NOMO-1 (cell line): ENCODE measurements at regions not wholly inside any gene's neighbourhood (a gene's known extent, or its start where the extent isn't known, plus 50 kb on each side); places are given as distances from the start of the nearest gene placed in this dataset.
"Not testable (repeated sequence)": the region's sequence is repeated elsewhere in the genome, so short reads cannot be mapped to it uniquely, and the experiment has no call there.

Source experiments
- DNase-seq, 2 experiments: peaks; one replicate each; lab custom pipeline; 2025; ENCODE audit not compliant: unreplicated experiment in 2 of 2; lab: John Stamatoyannopoulos, UW

DNA sequence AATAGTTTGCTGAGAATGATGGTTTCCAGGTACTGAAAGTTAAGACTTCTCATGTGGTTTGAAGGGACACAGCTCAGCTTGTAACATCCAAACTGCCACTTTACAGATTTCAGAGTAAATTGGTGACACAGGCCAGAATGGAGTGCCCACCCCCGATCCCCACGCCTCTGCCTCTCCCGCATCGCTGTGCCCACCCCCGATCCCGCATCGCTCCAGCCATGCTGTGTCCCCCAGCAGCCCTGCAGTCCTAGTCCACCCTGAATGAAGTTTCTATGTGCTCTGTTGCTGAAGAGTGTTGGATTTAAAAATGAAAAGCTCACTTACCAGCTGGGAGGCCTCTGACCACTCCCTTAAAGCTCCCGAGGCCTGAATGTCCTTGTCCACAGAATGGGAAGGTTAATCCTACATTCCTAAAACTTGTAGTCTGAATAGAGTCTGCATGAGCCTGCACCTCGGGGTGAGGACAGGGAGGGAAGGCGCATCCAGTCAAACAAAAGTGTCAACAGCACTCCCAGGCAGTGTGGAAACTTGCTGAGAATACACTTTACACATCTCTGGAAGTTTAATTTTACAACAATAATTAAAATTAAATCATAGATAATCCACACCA is 176.4 kb upstream of the ID2 start:
- DNase-seq: no peak

DNA sequence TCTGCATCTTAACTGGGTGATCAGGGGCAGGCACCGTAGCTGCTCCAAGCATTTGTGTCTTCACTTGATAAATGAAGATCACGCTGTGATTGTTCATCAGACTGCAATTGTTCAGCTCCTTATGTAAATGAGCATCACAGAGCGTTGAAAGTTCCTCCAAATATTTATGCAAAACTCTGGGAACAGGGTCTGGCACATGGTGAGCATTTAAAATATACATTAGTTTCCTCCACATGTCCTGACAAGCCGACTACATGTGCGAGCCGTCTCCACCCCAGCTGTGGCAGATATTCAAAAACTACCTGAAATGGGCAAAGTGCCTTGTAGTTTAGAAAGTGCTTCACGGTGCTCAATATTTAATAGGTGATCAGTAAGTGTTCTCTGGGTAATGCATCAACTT is 175.1 kb upstream of the ID2 start:
- no peak for DNase-seq

DNA sequence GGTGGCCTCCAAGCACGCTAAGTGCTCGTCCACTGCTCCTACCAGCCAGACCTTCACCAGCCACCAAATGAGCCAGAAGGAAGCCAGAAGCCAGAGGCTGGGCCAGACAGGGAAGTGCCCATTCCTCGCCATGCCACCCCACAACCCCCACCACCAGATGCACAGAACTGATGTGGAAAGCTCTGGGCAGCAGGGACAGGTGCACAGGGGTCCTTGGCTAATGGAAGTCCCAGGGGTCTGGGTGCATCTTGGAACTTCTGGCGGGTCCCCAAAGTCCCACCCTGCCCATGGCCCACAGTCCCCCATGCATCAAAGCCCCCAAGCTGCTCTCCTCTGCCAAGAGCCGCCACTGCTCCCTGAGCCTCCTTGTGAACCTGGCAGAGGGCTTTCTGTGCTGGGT is 173.1 kb upstream of the ID2 start:
- DNase-seq: no peak

DNA sequence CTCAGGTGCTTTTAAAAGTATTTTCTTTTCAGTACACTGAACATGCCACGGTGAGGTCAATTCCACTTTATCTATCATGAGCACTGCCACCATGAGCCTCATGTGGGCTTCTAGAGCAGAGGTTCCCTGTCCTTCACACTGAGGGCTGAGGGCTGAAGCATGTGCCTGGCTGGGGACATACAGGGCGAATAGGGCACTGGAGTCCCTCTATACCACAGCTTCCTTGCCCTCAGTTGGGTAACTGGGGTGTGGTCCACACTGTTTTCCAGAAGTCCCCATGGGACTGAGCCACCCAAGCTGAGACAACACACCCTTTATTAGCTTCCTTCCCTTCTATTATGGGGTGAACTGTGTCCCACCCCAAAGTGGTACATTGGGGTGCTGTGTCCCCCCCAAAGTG is 172.2 kb upstream of the ID2 start:
- no peak for DNase-seq

DNA sequence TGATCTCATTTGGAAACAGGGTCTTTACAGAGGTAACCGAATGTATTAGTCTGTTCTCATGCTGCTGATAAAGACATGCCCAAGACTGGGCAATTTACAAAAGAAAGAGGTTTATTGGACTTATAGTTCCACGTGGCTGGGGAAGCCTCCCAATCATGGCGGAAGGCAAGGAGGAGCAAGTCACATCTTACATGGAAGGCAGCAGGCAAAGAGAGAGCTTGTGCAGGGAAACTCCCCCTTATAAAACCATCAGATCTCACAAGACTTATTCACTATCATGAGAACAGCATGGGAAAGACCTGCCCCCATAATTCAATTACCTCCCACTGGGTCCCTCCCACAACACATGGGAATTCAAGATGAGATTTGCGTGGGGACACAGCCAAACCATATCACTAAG is 171.8 kb upstream of the ID2 start:
- DNase-seq: not testable (repeated sequence)

DNA sequence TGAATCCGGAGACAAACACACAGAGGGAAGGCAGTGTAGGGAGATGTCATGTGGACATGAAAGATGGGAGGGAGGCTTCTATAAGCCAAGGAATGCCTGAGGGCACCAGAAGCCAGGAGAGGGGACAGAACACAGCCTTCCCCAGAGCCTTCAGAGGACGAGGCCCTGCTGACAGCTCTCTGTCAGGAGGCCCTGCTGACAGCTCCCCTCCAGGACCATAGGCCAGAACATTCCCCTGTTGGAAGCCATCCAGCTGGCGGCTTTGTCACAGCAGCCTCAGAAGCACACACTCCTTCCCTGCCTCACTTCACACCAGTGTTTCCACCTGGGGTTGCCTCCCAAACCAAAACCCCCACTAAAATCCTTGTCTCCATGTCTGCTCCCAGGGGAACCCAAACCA is 171.3 kb upstream of the ID2 start:
- DNase-seq: no peak

DNA sequence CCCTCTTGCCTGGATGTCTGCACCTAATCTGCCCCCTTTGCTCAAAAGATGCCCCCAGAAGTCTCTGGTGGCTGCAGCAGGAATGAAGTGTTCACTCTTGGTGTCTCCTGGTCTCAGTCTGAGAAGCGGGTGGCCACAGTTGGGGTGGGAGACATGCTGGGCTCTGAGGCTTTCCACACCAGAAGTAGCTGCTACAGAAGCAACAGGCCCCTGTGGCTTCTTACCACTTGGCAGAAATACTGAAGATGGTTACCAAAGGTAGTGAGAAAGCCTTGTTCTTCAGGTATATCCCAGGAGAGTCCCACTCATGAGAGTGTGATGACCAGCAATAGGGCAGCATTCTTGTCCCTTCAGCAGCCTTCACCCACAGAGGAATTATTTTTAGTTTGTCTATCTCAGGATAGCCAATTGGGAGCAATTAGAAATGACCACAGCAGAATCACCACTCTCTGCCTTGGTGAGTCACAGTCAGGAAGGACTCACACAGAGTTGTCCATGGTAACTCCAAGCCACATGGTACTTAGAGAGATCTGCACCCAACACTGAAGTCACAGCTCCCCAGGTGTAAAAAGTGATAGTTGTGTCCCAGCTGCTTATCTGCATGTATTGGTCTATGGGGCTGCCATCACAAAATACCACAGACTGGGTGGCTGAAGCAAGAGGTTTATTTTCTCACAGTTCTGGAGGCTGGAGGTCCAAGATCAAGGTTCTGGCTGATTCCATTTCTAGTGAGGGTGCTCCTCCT is 169.8 kb upstream of the ID2 start:
- peak in 1 of 2 experiments; percentile 45 for DNase-seq

DNA sequence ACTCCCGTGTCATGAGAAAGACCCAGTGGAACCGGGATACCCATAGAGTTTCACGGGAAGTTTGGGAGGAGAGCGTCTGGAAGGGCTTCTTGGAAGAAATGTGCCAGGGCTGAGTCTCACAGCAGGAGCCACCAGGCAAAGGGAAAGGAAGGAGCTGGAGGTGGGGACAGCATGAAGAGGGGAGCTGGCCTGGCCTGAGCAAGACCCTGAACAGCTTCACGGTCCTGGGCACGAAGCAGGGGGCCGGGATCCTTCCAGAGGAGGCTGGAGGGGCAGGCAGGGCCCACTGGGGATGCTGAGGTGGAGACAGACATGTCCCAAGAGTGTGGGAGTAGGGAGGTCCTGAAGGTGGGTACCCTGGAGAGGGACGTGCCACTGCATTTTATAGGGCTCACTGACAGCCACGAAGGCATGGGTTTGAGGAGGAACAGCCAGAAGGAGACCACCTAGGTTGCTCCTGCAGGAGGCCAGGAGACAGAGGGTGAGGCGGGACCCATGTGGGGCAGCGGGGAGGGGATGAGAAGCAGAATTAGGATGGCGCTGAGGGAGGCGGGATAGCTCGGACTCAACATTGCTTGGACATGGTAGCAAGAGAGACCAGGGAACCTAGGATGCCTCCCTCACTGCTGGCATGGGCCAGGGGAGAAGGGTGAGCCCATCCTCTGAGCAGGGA is 168.1 kb upstream of the ID2 start:
- DNase-seq: no peak

DNA sequence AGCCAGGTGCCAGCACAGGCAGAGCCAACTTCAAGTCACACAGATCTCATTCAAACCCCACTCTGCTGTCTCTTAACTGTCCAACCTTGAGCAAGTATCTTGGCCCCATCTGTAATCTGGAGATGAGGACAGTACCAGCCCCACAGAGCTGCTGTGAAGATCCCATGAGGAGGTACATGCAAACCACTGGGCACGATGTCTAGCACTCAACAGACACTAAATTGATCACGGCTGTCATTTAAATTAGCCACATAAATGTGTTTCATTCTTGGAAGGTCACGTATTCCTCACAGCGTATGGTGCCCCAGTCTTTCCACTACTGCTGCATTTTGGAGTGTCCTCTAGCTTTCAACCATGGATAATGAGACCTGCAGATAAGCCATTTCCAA is 167.6 kb upstream of the ID2 start:
- DNase-seq: no peak

DNA sequence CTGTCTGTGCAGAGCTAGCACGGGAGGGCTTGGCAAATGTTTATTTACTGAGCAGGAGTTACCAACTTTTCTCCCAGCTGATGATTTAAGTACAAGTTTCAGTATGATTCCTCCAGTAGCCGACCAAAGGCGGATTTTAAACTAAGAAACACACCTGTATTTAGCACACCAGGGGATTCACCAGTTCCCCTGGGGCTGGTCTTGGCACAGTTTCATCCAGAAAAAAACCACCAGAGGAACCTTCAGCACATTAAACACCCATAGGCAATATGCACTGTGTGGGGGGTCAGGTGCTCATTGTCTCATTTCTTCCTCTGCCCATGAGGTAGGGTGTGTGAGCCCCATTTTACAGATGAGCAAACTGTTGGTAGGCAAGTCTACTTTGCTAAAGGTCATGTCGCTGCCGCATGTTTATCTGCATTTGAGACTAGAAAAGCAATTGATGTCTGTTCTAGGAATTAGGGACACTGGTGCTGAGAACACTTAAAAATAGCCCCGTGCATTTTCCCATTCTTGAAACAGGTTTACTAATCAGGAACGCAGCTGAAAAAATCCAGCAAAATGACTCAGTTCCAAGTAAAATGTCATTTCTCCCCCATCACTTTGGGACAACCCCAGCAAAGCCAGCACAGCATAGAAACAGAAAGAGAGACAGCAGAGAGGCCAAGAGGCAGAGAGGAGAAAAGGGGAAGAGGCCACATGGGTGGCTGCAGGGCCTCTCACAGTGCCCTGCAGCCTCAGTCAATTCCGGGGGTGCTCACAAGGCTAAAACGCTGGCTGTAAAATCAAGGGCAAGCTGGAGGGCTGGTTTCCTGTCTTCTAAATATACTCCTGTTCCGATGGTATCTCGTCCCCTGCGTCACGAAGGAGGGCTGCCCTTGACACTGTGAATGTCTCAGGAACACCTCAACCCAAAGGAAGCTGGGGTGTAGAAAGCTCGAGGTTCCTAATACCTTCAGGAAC is 166.8 kb upstream of the ID2 start:
- DNase-seq: peak; percentile 94 to 96

DNA sequence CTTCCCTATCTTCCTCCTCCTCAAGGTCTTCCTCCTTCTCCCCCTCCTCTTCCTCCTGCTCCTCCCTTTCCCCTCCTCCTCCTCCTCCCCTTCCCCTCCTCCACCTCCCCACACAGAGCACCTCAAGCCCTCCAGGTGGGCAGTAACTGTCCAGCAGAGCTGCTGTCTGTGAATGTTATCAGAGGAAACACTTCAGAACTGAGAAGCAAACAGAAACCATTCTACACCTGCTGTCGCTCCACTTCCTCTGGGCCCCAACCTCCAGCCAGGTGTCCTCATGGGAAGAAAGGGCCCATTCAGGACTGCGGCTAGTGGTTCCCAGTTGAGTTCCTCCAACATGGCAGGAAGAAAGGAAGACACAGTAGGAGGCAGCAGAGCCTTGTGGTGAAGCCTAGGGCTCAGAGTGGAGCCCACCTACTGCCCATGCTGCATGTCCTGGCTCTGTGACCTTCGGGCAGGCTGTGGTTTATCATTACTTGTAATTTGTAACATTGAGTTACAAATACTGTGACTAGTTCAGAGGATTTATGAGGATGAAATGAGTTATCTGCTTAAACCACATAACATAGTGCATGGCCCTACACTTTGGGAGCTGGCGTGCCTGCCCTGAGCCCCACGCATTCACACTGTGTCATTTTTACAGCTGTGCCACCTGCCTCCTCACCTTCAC is 165.9 kb upstream of the ID2 start:
- DNase-seq: peak in 1 of 2 experiments; percentile 27

DNA sequence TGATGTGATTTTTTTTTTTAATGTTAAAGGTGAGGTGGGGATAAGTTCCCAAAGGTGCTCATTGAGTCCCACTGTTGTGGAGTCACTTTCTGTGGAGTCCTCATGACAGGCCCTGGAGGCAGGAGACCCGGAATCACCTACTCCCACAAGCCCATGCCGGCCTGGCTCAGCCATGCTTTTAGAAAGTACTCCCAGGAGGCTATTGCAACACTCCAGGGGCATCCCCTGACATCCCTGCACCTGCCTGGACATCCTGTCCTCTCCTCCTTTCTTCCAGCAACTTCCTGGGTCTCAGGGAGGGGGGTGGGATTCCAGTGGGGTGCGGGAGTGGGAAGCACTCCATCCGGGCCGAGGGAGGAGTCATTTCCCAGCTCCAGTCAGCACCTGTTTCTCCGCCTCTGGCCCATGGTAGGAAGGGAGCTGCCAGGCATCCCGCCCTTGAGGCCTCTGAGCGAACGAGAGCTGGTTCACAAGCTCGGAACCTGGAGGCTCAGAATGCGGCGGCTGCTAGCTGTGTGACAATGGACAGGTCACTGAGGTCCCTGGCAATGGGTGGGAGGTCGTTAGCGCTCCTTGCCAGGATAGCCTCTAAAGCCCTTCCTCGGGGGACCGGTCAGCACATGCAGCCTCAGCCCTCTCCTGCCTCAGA is 163.9 kb upstream of the ID2 start:
- no peak for DNase-seq

DNA sequence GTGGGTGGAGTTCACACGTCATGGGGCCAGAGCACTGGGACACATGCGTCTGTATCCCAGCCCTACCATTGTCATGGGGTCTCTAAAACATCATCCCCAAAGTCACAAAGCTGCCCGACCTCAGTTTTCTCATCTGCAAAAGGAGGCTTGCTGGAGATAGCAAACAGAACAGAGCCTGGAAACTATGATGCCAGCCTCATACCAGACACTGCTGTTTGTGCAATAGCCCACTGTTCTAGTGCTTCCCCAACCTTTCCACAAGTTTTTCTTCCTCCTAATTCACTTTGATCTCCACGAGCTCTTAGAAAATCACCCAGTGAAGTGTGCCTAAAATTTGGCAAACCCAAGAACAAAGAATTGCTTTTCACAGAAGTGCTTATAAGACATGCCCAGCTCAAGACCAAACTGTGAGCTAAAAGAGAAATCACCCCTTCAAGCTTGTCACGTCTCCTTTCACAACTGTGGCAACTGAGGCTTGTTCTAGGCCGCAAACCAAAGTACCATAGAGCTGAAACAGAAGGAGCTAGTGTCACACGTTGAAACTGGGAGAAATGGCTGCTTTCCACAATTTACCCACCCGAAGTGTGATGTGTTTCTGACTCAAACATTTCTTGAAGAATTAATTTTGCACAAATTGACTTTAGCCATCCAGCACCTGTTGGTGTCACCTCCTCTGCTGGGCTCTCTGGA is 162.7 kb upstream of the ID2 start:
- DNase-seq: no peak

DNA sequence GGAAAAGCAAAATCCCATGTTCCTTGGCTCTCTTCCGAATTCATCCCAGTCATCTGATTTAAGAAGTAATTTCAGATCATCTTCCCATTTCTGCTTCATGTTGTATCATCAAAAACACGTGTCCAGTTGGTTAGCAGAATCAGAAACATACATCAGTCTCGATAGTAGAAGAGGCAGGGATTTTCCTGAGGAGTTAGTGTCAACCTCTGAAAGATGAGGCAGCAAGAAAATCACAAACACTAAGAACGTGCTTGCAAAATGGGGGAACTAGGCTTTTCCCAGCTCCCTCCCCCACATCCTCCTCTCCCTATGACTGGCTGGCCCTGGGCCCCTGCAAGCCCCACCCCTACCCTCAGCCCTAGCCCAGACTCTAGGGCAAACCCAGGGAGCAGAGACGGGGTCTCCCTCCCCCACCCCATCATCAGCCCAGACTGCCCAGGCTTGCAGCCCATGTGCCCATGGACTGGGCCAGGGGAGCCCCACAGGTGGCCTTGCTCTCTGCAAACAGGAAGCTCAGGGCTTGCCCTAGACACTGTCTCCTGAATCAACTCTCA is 161.0 kb upstream of the ID2 start:
- no peak for DNase-seq

DNA sequence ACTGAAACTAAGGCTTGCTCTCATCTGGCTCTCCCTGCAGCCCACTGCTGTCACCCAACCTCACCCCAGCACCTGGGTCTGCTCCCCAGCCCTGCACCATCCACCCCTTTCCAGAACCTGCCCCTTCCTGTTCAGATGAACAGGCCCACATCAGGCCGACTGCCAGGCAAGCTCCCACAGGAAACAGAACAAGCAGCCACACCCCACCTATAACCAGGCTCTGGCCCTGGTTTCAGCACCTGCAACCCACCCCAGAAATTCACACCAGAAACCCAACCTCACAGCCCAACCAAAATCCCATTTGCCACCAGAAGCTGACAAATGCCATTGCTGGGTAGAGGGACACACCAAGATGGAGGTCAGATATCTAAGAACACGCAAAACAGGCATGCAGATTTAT is 159.2 kb upstream of the ID2 start:
- no peak for DNase-seq

DNA sequence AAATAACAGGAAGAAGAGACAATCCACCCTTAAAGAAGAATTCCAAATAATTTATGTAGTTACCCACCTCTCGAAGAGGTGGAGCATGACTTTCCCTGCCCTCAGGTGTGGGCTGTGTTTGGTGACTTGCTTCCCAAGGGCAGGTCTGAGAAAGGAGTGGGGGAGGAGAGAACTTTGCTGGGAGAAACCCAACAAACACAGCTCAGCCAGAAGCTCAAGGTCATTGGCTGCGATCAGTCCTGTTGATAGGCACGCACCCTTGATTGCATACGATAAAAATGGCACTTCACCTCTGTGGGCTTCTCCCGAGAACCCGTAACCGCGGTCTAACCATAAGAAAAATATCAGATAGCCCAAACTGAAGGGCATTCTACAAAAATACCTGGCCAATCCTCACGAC is 157.5 kb upstream of the ID2 start:
- no peak for DNase-seq

DNA sequence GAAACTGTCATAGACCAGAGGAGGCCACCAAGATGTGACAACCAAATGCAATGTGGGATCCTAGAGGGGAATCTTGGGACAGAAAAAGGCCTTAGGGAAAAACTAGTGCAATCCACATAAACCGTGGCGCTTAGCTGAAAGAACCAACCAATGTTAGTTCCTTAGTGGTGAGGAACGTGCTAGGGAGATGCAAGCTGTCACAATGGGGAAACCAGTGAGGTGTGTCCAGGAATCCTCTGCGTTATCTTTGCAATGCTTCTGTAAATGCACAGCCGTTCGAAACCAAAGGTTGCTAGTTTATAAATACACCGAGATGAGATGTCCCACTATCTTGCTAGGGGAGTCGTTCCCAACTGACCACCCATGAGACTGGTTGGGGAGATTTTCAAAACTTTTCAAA is 157.0 kb upstream of the ID2 start:
- DNase-seq: no peak

DNA sequence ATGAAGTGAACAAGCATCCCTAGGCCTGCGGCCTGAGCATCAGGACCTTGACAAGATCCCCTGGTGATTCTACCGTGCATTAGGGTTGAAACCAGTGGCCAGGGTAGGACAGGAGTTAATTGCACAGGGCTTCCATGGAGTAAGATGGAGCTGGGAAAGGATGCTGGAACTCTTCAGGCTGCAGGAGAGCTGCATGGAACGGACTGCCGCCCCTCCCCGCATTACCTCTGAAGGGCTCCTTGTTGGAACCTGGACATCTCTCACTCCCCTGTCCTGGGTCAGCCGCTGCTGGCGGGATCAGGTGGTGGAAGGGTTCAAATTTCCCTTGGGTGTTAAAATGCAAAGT is 156.6 kb upstream of the ID2 start:
- no peak for DNase-seq
